ENCODE measurements at regions not wholly inside any gene's neighbourhood (a gene's known extent, or its start where the extent isn't known, plus 50 kb on each side); places are given as distances from the start of the nearest gene placed in this dataset.
A peak's percentile ranks its signal among the peaks of the same experiment; 100 is the strongest.

GRCh38 chr5:17709011-17709710 lies 74.9 kb downstream of the TAF11L14 start:
- WGBS (ENCODE audit: insufficient coverage), result no CpG with 5 or more reads among the region's 2 CpGs
- Histone ChIP-seq H3K4me2 (replicated peaks; ENCODE audit: extremely low read depth, low read length, poor library complexity, severe bottlenecking) (no peak overlapping the region), H3K4me1 (ENCODE audit: control insufficient read depth in 1 of 2, insufficient read depth in 2 of 2, low read length in 2 of 2) (no peaks in the 10 kb centered on the region), H2AFZ (ENCODE audit: insufficient read depth, low read depth, low read length, poor library complexity, severe bottlenecking) (no peak overlapping the region), H3K36me3 (replicated peaks in 1 of 2; ENCODE audit: control insufficient read depth in 1 of 2, insufficient read depth in 2 of 2, low read length in 2 of 2) (no peaks in the 10 kb centered on the region), H3K9ac (ENCODE audit: insufficient read depth, low read length, poor library complexity, severe bottlenecking) (no peak overlapping the region), H3K9me3 (replicated peaks in 1 of 2; ENCODE audit: control insufficient read depth in 1 of 2, insufficient read depth in 1 of 2, low read length in 2 of 2) (no peaks in the 10 kb centered on the region), H3K4me3 (replicated peaks in 1 of 3; ENCODE audit: low read depth in 2 of 3, low read length in 3 of 3) (no peak overlapping the region), H3K27ac (ENCODE audit: low read depth in 1 of 2, low read length in 2 of 2) (no peak overlapping the region), H3K79me2 (ENCODE audit: insufficient read depth, low read length) (no peaks in the 10 kb centered on the region), H4K20me1 (ENCODE audit: insufficient read depth, low read length) (no peaks in the 10 kb centered on the region), H3K27me3 (ENCODE audit: control insufficient read depth in 2 of 2, insufficient read depth in 2 of 2, low read length in 2 of 2) (no peaks in the 10 kb centered on the region)
- intact Hi-C loops (cut with micrococcal nuclease), result no loop called here
- H3K4me1 Mint-ChIP-seq, result peaks cover 6% of the 10 kb centered on the region
- H3K36me3 Mint-ChIP-seq, result no peaks in the 10 kb centered on the region
- H3K27ac Mint-ChIP-seq, result no peak overlapping the region
- TF ChIP-seq CTCF (IDR thresholded peaks at IDR 0.05), result no peak
- no peak overlapping the region for H3K4me3 Mint-ChIP-seq
- no peak for DNase-seq
- H3K9me3 Mint-ChIP-seq, result peaks cover 2 to 7% (median 3%) of the 10 kb centered on the region in 7 donors
- peaks cover 0 to 3% (median 0%) of the 10 kb centered on the region in 3 donors for H3K27me3 Mint-ChIP-seq (ENCODE audit: low read depth in 3 of 3)

GRCh38 chr5:17713301-17713700 lies 79.0 kb downstream of the TAF11L14 start:
- intact Hi-C loops (cut with micrococcal nuclease), result no loop called here
- no peak for TF ChIP-seq CTCF (IDR thresholded peaks at IDR 0.05)
- peaks cover 0 to 1% (median 0%) of the 10 kb centered on the region in 3 donors for H3K27me3 Mint-ChIP-seq (ENCODE audit: low read depth in 3 of 3)
- H4K20me1 ChIP-seq (ENCODE audit: insufficient read depth, low read length), result no peaks in the 10 kb centered on the region
- no peaks in the 10 kb centered on the region for H3K9me3 ChIP-seq (replicated peaks in 1 of 2; ENCODE audit: control insufficient read depth in 1 of 2, insufficient read depth in 1 of 2, low read length in 2 of 2)
- no peaks in the 10 kb centered on the region for H3K36me3 ChIP-seq (replicated peaks in 1 of 2; ENCODE audit: control insufficient read depth in 1 of 2, insufficient read depth in 2 of 2, low read length in 2 of 2)
- H3K4me1 Mint-ChIP-seq, result peaks cover 6% of the 10 kb centered on the region
- no peaks in the 10 kb centered on the region for H3K79me2 ChIP-seq (ENCODE audit: insufficient read depth, low read length)
- no peak overlapping the region for H3K9ac ChIP-seq (ENCODE audit: insufficient read depth, low read length, poor library complexity, severe bottlenecking)
- DNase-seq, result peak in 2 of 3 donors; percentile 2 to 51
- no peaks in the 10 kb centered on the region for H3K27me3 ChIP-seq (ENCODE audit: control insufficient read depth in 2 of 2, insufficient read depth in 2 of 2, low read length in 2 of 2)
- no peak overlapping the region for H3K4me3 Mint-ChIP-seq
- H2AFZ ChIP-seq (ENCODE audit: insufficient read depth, low read depth, low read length, poor library complexity, severe bottlenecking), result no peak overlapping the region
- peak overlapping the region in 1 of 7 donors; percentile 41 for H3K27ac Mint-ChIP-seq
- H3K4me2 ChIP-seq (replicated peaks; ENCODE audit: extremely low read depth, low read length, poor library complexity, severe bottlenecking), result no peak overlapping the region
- no peak overlapping the region for H3K27ac ChIP-seq (ENCODE audit: low read depth in 1 of 2, low read length in 2 of 2)
- WGBS (ENCODE audit: insufficient coverage), result 71% methylated on average over 1 of the region's 1 CpG
- H3K4me3 ChIP-seq (replicated peaks in 1 of 3; ENCODE audit: low read depth in 2 of 3, low read length in 3 of 3), result no peak overlapping the region
- H3K36me3 Mint-ChIP-seq, result no peaks in the 10 kb centered on the region
- peaks cover 0 to 9% (median 5%) of the 10 kb centered on the region in 7 donors for H3K9me3 Mint-ChIP-seq
- no peaks in the 10 kb centered on the region for H3K4me1 ChIP-seq (ENCODE audit: control insufficient read depth in 1 of 2, insufficient read depth in 2 of 2, low read length in 2 of 2)

Measured in CD14-positive monocyte (primary cell).